ENCODE measurements at regions not wholly inside any gene's neighbourhood (a gene's known extent, or its start where the extent isn't known, plus 50 kb on each side); places are given as distances from the start of the nearest gene placed in this dataset.

- TF ChIP-seq RXRA (IDR thresholded peaks at IDR 0.05; ENCODE audit: insufficient read depth, low read depth, low read length): no peak
- TF ChIP-seq POLR2A (IDR thresholded peaks at IDR 0.05; ENCODE audit: control extremely low read depth in 1 of 2, low read depth in 2 of 2, low read length in 2 of 2): no peak
- no peak for TF ChIP-seq CHD1 (IDR thresholded peaks at IDR 0.05; ENCODE audit: low read depth, low read length)
- TF ChIP-seq KDM5A (IDR thresholded peaks at IDR 0.05; ENCODE audit: low read length): no peak
- no peak for TF ChIP-seq BCL11A (IDR thresholded peaks at IDR 0.05; ENCODE audit: low read depth in 2 of 2, low read length in 2 of 2)
- no peak for TF ChIP-seq NANOG (IDR thresholded peaks at IDR 0.05; ENCODE audit: insufficient read depth, low read depth, low read length, poor library complexity, severe bottlenecking)
- TF ChIP-seq RNF2 (IDR thresholded peaks at IDR 0.05; ENCODE audit: borderline replicate concordance, low read depth, low read length, missing control alignments, poor library complexity, severe bottlenecking): no peak
Observed at GRCh38 chr6:144843701-144844100, 558.6 kb downstream of the UTRN start (continued).

Measured in H1 (cell line).